Heart right ventricle (tissue), 16 donors: ENCODE measurements at regions not wholly inside any gene's neighbourhood (a gene's known extent, or its start where the extent isn't known, plus 50 kb on each side); places are given as distances from the start of the nearest gene placed in this dataset.

Experiments used
- ATAC-seq, 8 donors: fragments of 200-7000 bp; cut with Tn5 transposase; one replicate each; pipeline ENCODE4 v1.9.1; 2020; ENCODE audit warnings: mild to moderate bottlenecking in 8 of 8, moderate library complexity in 8 of 8, moderate number of reproducible peaks in 1 of 8
- DNase-seq, 2 donors: peaks; one replicate each; pipeline ENCODE4 v3.0.0-alpha.2; 2020
- H3K27ac ChIP-seq, 10 donors: fragments of 200-600 bp; sonication (generic) in 2 of 10; one replicate each; pipeline versions ENCODE4 v1.5.0 to v1.8.0; 2020 to 2022; ENCODE audit warnings: mild to moderate bottlenecking in 3 of 10
- H3K27me3 ChIP-seq, 7 donors: fragments of 200-600 bp; one replicate each; pipeline ENCODE4 v1.8.0; 2021 to 2022; ENCODE audit warnings: mild to moderate bottlenecking in 2 of 7
- H3K36me3 ChIP-seq, 9 donors: fragments of 200-600 bp; sonication (generic) in 1 of 9; one replicate each; pipeline versions ENCODE4 v1.5.0 to v1.8.0; 2020 to 2022; ENCODE audit warnings: mild to moderate bottlenecking in 2 of 9
- H3K4me1 ChIP-seq, 9 donors: fragments of 200-600 bp; sonication (generic) in 1 of 9; one replicate each; pipeline versions ENCODE4 v1.5.0 to v1.8.0; 2020 to 2022; ENCODE audit warnings: mild to moderate bottlenecking in 4 of 9
- H3K4me3 ChIP-seq, 10 donors: fragments of 200-600 bp; sonication (generic) in 2 of 10; one replicate each; pipeline versions ENCODE4 v1.5.0 to v1.8.0; 2020 to 2022; ENCODE audit warnings: mild to moderate bottlenecking in 7 of 10, moderate library complexity in 2 of 10
- H3K9me3 ChIP-seq, 11 donors: fragments of 200-600 bp in 10 of 11; sonication (generic) in 2 of 11; one replicate each; pipeline versions ENCODE4 v1.5.0 to v1.8.0; 2013 to 2022; ENCODE audit warnings: mild to moderate bottlenecking in 2 of 11, control low read depth in 1 of 11, moderate library complexity in 1 of 11
- CTCF ChIP-seq, 9 donors: fragments of 200-600 bp; sonication (generic) in 2 of 9; IDR thresholded peaks; one replicate each; pipeline versions ENCODE4 v1.5.0 to v1.8.0; 2021 to 2022; ENCODE audit warnings: antibody characterized with exemption in 9 of 9, mild to moderate bottlenecking in 5 of 9, moderate library complexity in 1 of 9
- WGBS, 2 donors: extraction: QIAGEN DNeasy Blood & Tissue Kit; methylation state at CpG; one replicate each; pipeline ENCODE4 v1.1.7; 2013; ENCODE audit warnings: inconsistent platforms in 1 of 2; 5-methylcytosine and 5-hydroxymethylcytosine counted together
- intact Hi-C, 10 donors: fragments of 100-400 bp; cut with DNase I; formaldehyde crosslinking; loops; one replicate each; pipeline versions ENCODE4 v1.11.1 to v1.14.2; 2022
- donor health status: Arrhythmogenic right ventricular cardiomyopathy.
- donor health status: ischemic (EF 13 %, LVEDD 7.1; RV severe dilation, severe dysfunction).
- donor health status: healthy with polysubstance abuse.
- donor health status: DM: no; HTN: yes; CAD: no.
- donor health status: DM: no; HTN: no; CAD: no.
- donor health status: ischemic (EF 25% LVEDD 6.9; RV normal size, moderate dysfunction).
- donor health status: ischemic (EF 25% LVEDD 5.7; RV mildly dilated, moderate dysfunction).
- donor health status: healthy.
- donor health status: DM: yes; HTN: yes; CAD: no.
- donor health status: Ischemic cardiomyopathy.
- donor health status: ischemic (EF 35%, LVEDD 5.7; RV mildly dilated, moderate dysfunction).
- donor health status: nonischemic (EF 11% LVEDD 7.7; RV severe dilation, severe dysfunction).
- donor health status: DM: yes; HTN: yes; CAD: no.
- donor health status: PGD.
- donor health status: ischemic (EF 29% LVEDD 5.4; RV normal size, mild dysfunction).
- donor health status: nonischemic (EF 23%, LVEDD 6.1; RV moderate dilation, normal function).

DNA sequence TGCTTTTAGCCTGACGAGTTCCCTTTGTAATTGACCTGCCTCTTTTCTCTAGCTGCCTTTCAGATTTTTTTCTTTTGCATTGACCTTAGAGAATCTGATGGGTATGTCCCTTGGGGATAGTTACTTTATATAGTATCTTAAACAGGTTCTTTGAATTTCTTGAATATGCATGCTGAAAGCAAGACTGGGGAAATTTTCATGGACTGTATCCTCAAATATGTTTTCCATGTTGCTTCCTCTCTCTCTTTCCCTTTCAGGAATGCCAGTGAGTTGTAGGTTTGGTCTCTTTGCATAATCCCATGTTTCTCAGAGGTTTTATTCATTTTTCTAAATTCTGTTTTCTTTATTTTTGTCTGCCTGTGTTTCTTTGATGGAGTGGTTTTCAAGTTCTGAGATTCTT, 81.8 kb upstream of the CPNE4 start:
- Histone ChIP-seq H3K4me3 (no peak overlapping the region), H3K4me1 (no peaks in the 10 kb centered on the region), H3K9me3 (peaks cover 0 to 33% (median 0%) of the 10 kb centered on the region in 11 donors), H3K27me3 (no peaks in the 10 kb centered on the region), H3K36me3 (no peaks in the 10 kb centered on the region), H3K27ac (no peak overlapping the region)
- TF ChIP-seq CTCF (IDR thresholded peaks at IDR 0.05) = no peak
- 77 to 78% methylated on average over 1 of the region's 1 CpG for WGBS, 2 donors
- ATAC-seq = no peak
- DNase-seq = no peak
- intact Hi-C loops = no loop called here

DNA sequence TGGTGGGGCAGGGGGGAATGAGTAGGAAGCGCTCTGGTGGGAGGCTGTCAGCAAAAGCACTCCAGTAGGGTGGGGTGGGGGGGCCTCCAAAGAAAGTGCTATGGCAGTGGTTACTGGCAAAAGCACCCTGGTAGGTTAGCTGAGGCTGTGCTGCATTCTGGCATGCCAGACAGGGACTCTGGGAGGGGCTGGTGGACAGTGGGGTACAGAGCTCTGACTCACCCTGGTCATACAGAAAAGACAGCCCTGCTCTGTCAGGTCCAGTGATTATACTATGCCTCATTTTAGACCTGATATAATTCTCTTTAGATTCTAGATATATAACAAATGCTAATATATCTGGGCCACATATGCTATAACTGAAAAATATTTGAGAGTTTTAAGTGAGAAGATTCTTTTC, 82.8 kb upstream of the CPNE4 start:
- H3K4me1 ChIP-seq = no peaks in the 10 kb centered on the region
- H3K9me3 ChIP-seq = peaks cover 0 to 41% (median 0%) of the 10 kb centered on the region in 11 donors
- no peak overlapping the region for H3K27ac ChIP-seq
- no peaks in the 10 kb centered on the region for H3K27me3 ChIP-seq
- TF ChIP-seq CTCF (IDR thresholded peaks at IDR 0.05) = no peak
- ATAC-seq = no peak
- no peaks in the 10 kb centered on the region for H3K36me3 ChIP-seq
- intact Hi-C loops = no loop called here
- 86 to 87% methylated on average over 1 of the region's 1 CpG for WGBS, 2 donors
- DNase-seq = no peak
- H3K4me3 ChIP-seq = no peak overlapping the region

GRCh38 chr3:132119531-132119930, 84.7 kb upstream of the CPNE4 start:
- H3K36me3 ChIP-seq = no peaks in the 10 kb centered on the region
- no peak overlapping the region for H3K4me3 ChIP-seq
- H3K4me1 ChIP-seq = no peaks in the 10 kb centered on the region
- H3K27me3 ChIP-seq = no peaks in the 10 kb centered on the region
- no peak for TF ChIP-seq CTCF (IDR thresholded peaks at IDR 0.05)
- DNase-seq = no peak
- no peak overlapping the region for H3K27ac ChIP-seq
- ATAC-seq = no peak
- intact Hi-C loops = no loop called here
- peaks cover 0 to 31% (median 0%) of the 10 kb centered on the region in 11 donors for H3K9me3 ChIP-seq
- 30 to 44% methylated on average over 1 of the region's 1 CpG for WGBS, 2 donors

DNA sequence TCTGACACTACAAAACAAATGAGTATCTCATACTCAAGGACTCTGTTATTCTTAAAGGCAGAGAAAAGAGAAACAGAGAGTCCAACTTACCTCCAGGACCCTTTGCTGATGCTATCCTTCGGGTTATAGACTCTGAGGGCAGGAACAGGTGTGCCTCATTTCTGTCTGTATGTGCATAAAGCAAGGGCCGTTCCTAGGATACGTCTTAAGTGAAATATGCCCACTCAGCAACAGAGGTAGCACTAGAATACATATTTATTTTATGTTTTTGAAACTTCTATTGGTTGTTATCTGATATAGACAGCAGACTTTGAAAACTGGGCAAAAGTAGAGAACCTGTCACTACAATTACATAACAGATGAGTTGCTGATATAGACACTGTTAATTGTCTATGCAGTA, 89.3 kb upstream of the CPNE4 start:
- DNase-seq = no peak
- Histone ChIP-seq H3K9me3 (peaks cover 0 to 14% (median 0%) of the 10 kb centered on the region in 11 donors), H3K27ac (no peak overlapping the region), H3K27me3 (no peaks in the 10 kb centered on the region), H3K4me1 (no peaks in the 10 kb centered on the region), H3K4me3 (no peak overlapping the region), H3K36me3 (no peaks in the 10 kb centered on the region)
- no peak for TF ChIP-seq CTCF (IDR thresholded peaks at IDR 0.05)
- WGBS, 2 donors = 65 to 73% methylated on average over 3 of the region's 3 CpGs
- intact Hi-C loops = no loop called here
- no peak for ATAC-seq
